ENCODE measurements at regions not wholly inside any gene's neighbourhood (a gene's known extent, or its start where the extent isn't known, plus 50 kb on each side); places are given as distances from the start of the nearest gene placed in this dataset.

DNA sequence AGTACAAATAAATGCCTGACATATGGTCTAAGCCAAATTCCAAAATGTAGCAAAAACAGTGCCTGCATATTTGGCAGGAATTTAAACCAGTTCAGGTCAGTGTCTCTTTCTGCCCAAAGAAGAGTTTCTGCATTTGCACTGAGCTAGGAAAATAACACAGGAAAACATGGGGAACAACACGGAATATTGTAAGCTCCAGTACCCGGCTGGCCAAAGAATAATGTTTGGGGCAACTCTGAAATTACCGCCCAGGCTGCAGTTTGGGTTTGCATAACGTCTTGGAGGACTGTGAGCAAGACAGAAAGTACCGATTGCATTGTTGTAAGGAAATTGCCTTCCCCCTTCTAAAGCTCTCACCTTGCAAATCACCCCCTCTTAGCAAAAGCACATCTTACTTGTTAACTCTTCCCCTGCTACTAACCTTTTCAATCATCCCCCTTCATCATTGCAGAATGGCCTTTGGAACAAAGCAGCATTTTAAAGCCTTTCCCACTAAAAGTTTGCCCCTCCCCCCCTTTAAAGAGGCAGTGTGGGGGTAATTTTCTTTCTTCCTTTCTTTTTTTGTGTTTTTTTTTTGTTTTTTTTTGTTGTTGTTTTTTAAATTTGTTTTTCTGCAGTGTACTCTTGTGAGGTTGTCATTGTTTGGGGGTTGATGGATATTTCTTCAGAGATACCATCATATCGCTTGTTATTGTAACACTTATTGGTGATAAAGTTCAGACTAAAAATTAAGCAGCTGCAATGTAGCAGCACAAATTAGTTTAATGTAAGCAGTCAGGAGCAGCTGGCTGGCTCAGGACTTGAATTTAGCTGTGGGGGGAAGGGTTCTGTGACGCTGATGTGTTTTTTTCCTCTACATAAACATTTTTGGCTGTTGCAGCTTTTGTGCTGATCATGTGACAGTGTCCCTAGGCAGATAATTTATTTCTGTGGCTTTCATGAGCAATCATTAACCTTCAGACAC is 100.0 kb upstream of the CITED2 start:
- Histone ChIP-seq H3K4me1 (peaks cover 5 to 33% (median 30%) of the 10 kb centered on the region in 3 donors), H3K27me3 (no peaks in the 10 kb centered on the region), H3K27ac (peak overlapping the region; percentile 59 to 71 (median 67)), H3K4me3 (peak overlapping the region in 2 of 4 donors; percentile 9 to 30), H3K9me3 (no peaks in the 10 kb centered on the region), H3K36me3 (no peaks in the 10 kb centered on the region)
- no peak for TF ChIP-seq POLR2A (IDR thresholded peaks at IDR 0.05)
- no peak for TF ChIP-seq CTCF (IDR thresholded peaks at IDR 0.05)
- DNase-seq = no peak
- intact Hi-C loops (cut with DNase I) = no loop called here
- WGBS, 2 donors = 27 to 33% methylated on average over 6 to 7 of the region's 7 CpGs

GRCh38 chr6:139473731-139474130 is 99.3 kb upstream of the CITED2 start:
- DNase-seq = no peak
- Histone ChIP-seq H3K4me1 (peaks cover 5 to 33% (median 30%) of the 10 kb centered on the region in 3 donors), H3K27ac (peak overlapping the region; percentile 63 to 71 (median 71)), H3K27me3 (no peaks in the 10 kb centered on the region), H3K36me3 (no peaks in the 10 kb centered on the region), H3K4me3 (peak overlapping the region in 2 of 4 donors; percentile 9 to 44), H3K9me3 (no peaks in the 10 kb centered on the region)
- 21 to 22% methylated on average over 2 of the region's 2 CpGs for WGBS, 2 donors
- intact Hi-C loops (cut with DNase I) = no loop called here
- no peak for TF ChIP-seq POLR2A (IDR thresholded peaks at IDR 0.05)
- no peak for TF ChIP-seq CTCF (IDR thresholded peaks at IDR 0.05)

DNA sequence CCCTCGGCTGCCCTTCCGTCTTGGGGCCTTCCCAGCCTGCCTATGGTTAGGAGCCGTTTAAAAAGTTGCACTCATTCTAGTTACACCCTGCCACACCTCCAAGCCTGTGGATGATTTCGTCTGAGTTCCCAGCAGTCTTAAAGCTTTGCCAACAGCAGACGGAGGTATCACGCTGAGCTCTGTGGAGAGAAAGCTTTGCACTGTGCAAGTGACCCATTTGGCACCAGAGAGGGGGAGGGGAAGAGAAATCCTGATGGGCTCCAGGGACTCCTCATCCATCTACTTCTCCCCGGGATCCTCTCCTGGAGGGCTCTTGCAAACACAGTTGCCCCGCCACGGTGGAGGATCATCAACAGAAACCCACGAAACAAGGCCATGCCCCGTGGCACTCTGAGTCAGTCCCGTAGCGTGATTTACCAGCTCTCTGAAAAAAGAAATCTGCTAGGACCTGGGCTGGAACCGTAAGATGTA is 98.8 kb upstream of the CITED2 start:
- DNase-seq = no peak
- 35 to 54% methylated on average over 13 to 14 of the region's 14 CpGs for WGBS, 2 donors
- Histone ChIP-seq H3K4me3 (peak overlapping the region in 3 of 4 donors; percentile 10 to 44 (median 16)), H3K27me3 (no peaks in the 10 kb centered on the region), H3K9me3 (no peaks in the 10 kb centered on the region), H3K27ac (peak overlapping the region; percentile 63 to 71 (median 71)), H3K4me1 (peaks cover 5 to 38% (median 30%) of the 10 kb centered on the region in 3 donors), H3K36me3 (no peaks in the 10 kb centered on the region)
- TF ChIP-seq CTCF (IDR thresholded peaks at IDR 0.05) (no peak), POLR2A (IDR thresholded peaks at IDR 0.05) (no peak)
- intact Hi-C loops (cut with DNase I) = no loop called here

DNA sequence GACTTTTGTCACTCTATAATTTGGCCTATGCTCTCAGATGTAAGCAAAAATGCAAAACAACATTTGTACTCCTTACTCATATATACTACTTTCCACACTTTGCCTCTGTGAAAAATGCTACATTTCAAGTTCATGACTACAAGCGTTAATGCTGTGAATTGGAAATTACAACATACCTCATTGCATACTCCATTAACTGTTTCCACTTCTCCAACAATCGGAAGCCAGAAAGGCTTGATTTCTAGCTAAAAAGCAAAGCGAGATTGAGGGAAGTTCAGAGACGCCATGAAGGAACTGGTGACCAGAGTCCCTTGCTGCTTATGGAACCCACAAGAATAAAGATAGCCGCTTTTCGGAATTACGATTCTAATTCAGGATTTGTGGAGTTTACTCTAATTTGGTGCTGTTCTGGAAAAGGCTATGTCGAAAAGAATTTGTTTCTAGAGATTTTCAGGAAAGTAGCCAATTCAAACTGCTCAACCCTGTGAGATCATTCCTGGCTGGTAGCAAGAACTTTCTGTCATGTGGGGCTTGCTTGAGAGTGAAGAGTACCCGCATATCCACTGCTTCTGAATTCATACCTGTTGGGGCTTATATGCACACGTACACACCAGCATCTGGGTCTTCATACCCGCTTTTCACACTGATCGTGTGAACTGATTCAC is 98.0 kb upstream of the CITED2 start:
- Histone ChIP-seq H3K9me3 (no peaks in the 10 kb centered on the region), H3K36me3 (no peaks in the 10 kb centered on the region), H3K4me3 (peak overlapping the region in 1 of 4 donors; percentile 44), H3K27ac (peak overlapping the region; percentile 63 to 71 (median 71)), H3K4me1 (peaks cover 5 to 43% (median 30%) of the 10 kb centered on the region in 3 donors), H3K27me3 (no peaks in the 10 kb centered on the region)
- 75 to 86% methylated on average over 12 of the region's 12 CpGs for WGBS, 2 donors
- DNase-seq = no peak
- TF ChIP-seq CTCF (IDR thresholded peaks at IDR 0.05) = no peak
- no peak for TF ChIP-seq POLR2A (IDR thresholded peaks at IDR 0.05)
- intact Hi-C loops (cut with DNase I) = no loop called here

DNA sequence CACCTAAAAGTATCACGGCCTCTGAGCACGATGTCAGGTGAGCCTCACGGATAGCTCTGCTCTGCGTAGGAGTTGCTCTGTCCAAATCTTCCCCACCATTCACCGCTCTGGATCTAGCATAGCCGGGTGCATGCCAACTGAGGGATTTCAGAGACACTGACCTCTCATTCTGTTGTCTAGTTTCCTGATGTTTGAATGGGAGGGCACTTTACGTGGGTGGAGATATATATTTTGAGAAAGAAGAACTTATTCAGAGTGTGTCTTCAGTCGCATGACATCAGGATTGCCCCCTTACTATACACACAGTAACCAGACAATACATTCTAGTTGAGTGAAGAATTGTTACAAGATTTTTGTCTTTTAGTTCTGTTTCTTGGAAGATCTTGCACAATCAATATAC is 96.5 kb upstream of the CITED2 start:
- no peak for DNase-seq
- TF ChIP-seq POLR2A (IDR thresholded peaks at IDR 0.05) = no peak
- no peak for TF ChIP-seq CTCF (IDR thresholded peaks at IDR 0.05)
- no peak overlapping the region for H3K27ac ChIP-seq
- no peaks in the 10 kb centered on the region for H3K36me3 ChIP-seq
- intact Hi-C loops (cut with DNase I) = no loop called here
- WGBS, 2 donors = 96 to 97% methylated on average over 8 of the region's 8 CpGs
- no peak overlapping the region for H3K4me3 ChIP-seq
- H3K27me3 ChIP-seq = no peaks in the 10 kb centered on the region
- peaks cover 5 to 43% (median 30%) of the 10 kb centered on the region in 3 donors for H3K4me1 ChIP-seq
- H3K9me3 ChIP-seq = no peaks in the 10 kb centered on the region
